Suppressor macrophage treated with lipopolysaccharide for 1 hour (primary cell): ENCODE measurements at regions not wholly inside any gene's neighbourhood (a gene's known extent, or its start where the extent isn't known, plus 50 kb on each side); places are given as distances from the start of the nearest gene placed in this dataset.

ENCODE experiments used
- DNase-seq, 3 donors: peaks; one replicate each; pipeline ENCODE4 v3.0.0-alpha.2; 2020 to 2022

- DNase-seq = no peak
Measured at GRCh38 chr6:165229216-165229615, 80.2 kb downstream of the C6orf118 start.

DNA sequence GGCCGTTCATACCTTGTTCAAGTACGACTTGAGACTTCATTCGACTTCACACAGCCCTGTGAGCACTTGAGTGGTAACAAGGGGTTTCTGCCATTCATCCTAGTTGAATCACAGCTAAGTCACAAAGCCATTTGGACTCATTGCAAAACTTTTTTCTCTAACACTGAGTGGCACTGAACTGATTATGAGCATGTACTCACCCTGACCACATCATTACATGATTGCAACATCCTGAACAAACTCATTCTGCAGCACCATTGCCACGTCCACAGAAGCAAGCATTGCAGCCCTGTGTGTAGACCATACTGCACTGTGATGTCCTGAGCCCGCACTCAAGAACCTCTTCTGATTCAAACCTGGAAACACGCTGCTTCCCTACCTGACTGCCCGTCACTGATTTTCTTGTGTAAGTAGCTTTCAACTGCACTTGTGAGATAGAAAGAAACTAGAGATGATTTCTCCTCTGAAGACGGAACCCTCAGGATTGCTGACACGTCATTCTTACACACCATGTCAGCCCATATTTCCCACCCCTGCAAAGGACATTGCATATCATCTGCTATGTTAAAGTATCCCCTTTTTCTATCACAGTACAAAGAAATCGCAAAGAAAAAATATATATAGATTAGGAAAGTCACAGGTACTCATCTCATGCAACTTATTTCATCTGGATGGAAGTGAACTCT, 81.6 kb downstream of the C6orf118 start:
- DNase-seq = no peak

DNA sequence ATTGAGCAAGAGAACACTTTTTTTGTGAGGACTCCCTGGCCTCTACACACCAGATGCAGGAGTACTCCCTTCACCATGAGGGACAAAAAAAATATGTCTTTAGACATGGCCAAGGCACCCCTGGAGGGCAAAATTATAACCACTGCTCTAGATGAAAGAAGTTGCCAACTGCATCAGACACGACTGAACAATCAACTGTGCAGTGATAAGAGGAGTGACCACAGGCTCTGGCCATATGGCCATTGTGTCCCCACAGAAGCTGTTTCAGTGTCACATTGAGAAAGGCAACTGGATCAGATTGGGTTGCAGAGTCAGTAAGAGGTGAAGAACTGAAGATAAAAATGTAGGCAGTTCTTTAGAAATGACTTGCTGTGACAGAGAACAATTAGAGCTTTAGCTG, 85.7 kb downstream of the C6orf118 start:
- DNase-seq = no peak

- DNase-seq = no peak
Measured at GRCh38 chr6:165223101-165223500, 86.3 kb downstream of the C6orf118 start.

GRCh38 chr6:165222315-165223025, 86.9 kb downstream of the C6orf118 start:
- DNase-seq = no peak

- no peak for DNase-seq
Measured at GRCh38 chr6:165220045-165220444, 89.4 kb downstream of the C6orf118 start.

DNA sequence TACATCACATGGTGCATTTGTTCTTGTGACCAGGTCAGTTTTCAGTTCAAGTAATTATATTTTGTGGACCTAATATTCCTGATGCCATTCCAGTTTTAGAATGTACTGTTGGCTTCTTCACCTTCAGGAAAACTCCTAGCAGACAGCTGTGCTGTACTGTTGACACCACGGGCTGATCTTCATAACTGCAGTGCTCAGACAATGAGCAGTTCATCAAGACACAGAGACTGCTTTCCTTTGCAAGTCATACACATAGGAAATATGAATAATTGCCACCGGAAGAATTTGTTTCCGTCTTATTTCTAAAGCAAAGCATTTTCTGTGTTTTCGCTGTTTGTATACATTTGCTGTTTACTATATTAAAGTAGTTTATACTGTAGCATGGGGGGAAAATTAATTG, 89.8 kb downstream of the C6orf118 start:
- DNase-seq = no peak

- no peak for DNase-seq
Measured at GRCh38 chr6:165218829-165219228, 90.6 kb downstream of the C6orf118 start.

DNA sequence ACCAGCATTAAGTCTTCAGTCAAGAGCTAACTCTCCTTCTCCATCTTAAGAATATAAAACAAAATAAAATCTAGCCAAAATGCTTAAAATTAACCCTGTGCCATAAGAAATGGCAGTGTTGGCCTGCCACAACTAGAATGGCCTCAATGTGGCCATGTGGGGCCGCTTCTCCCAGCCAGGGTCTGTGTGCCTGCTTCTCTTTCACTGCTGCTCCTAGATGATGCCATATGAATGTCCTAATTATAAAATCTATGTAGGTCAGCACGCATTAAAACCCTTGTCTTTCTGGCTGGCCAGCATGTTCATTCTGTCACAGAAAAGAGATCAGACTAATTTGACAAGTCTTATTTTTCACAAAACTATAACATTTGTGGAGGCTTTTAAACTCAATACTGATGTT, 102.6 kb downstream of the C6orf118 start:
- no peak for DNase-seq

DNA sequence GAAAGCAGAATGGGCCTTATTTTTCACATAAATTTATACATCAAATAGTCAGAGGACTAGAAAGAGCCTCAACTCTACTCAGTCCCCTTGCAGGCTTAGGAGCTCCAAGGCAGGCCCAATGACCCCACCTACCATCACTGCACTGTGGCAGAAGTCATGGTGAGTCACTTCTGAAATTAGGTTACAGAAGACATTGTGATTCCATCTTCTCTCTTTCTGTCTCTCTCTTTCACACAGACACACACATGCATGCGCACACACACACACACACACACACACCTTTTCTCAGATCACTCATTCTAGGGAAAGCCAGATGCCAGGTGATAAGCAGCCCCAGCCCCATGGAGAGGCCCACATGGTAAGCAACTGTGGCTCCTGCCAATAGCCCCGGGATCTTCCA, 103.8 kb downstream of the C6orf118 start:
- no peak for DNase-seq

DNA sequence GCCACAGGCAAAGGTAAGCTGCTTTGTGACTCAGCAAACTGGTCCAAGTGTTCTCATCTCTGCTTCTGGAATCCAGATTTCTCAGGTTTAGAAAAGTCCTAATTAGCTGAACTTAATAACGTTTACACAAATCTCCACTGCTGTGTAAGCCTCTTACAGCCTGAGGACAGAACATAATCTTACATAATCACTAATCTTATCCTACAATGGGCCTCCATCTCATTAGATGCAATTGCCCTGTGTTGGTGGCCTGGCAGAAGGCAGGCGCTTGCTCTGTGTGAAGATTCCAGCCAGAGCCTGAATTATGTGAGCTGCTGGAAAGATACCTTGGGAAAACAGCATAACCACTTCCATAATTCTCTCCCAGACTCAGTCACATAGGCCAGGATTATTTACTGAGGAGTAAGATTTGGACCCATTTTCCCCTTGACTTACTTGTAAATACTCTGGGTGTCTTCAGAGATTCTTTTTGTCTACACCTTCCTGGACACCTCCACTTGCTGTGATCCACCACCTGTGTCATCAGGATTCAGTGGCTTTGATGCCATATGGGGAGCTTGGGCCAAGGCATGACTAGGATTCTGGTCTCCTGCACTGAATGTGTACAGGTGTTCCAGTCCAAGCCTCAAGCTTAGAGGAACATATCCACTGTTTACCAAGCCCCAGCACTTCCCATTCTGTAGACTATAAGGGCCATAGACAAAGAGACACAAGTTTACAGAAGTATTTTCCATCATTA, 104.4 kb downstream of the C6orf118 start:
- no peak for DNase-seq

DNA sequence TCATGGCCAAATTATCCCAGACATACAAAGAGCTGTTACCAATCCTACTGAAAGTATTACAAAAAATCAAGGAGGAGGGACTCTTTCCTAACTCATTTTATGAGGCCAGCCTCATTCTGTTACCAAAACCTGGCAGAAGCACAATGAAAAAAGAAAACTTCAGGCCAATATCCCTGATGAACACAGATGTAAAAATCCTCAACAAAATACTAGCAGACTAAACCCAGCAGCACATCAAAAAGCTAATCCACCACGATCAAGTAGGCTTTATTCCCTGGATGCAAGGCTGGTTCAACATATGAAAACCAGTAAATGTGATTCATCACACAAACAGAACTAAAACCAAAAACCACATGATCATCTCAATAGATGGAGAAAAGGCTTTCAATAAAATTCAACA, 109.2 kb downstream of the C6orf118 start:
- no peak for DNase-seq

GRCh38 chr6:165191461-165191860, 117.9 kb downstream of the C6orf118 start:
- no peak for DNase-seq

DNA sequence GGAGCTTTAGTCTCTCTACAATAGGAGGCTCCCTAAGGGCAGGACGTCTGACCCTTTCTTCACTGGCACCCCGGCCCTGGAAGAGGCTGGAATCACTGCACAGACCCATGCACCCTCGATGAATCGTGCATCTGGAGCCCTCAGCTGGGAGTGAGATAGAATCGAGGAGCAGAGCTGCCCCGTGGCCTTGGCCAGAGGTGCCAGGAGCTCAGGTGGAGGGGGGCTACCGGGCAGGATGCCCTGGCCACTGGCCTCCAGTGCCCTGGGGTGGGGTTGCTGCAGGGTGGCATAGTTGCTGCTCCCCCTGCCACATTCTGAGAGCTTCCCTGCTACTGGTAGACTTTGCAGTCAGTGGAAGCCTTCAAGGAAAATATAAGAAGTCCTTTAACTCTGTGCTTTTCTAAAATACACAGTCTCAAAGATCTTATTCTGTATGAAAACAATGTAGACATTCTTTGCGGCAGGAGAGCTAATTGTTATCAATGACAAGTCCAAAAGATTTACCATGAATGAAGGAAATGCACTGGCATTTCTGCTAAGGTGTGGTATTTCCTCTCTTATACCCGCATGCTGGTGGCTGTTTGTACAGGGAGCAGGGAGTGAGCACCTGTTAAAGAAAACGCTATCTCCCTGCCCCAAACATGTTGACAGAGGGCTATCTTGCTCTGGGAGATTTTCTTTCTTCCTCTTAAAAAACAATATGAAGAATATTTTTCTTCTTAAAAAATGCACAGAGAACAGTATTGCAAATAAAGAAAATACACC, 122.8 kb downstream of the C6orf118 start:
- DNase-seq = no peak

GRCh38 chr6:165186041-165186440, 123.4 kb downstream of the C6orf118 start:
- DNase-seq = no peak

GRCh38 chr6:165184192-165184979, 125.0 kb downstream of the C6orf118 start:
- no peak for DNase-seq

DNA sequence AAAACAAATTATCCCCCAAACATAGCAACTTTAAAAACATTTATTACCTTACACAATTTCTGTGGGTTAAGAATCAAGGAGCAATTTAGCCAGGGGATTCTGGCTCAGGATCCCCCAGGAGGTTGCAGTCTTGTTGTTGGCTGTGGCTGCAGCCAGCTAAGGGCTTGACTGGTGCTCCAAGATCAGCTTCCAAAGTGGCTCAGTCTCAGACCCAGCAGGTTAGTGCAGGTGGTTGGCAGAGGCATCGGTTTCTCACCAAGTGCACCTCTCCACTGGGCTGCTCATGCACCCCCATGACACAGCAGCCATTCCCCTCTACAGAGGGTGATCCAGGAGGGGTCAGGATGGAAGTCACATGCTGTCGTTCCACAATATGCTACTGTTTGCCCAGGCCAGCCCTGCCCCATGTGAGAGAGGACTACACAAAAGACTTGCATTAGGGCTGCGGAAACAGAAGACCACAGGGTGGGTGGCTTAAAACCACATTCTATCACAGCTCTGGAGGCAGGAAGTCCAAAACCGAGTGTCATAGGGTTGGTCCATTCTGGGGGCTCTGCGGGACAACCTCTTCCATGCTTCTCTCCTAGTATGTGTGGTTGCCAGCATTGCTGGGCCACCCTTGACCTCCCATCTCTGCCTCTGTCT, 125.8 kb downstream of the C6orf118 start:
- DNase-seq = no peak

DNA sequence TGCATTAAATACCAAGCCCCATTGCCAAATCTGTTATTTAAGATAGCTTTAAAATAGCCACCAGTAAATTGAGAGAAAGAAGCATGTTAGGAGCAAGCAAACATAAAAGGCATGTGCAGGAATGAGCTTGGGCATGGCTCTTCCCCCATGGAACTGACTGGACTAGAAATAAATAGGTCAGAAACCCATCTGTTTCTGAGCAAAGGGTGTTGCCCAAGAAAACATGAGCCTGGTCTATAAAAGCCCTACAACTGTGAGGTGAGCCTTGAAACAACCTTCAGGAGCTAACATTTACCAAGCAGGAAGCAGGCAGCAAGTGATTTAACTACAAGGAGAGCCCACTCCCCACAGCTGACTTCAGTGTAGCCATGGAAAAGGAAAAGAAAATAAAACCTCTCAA, 126.3 kb downstream of the C6orf118 start:
- no peak for DNase-seq

DNA sequence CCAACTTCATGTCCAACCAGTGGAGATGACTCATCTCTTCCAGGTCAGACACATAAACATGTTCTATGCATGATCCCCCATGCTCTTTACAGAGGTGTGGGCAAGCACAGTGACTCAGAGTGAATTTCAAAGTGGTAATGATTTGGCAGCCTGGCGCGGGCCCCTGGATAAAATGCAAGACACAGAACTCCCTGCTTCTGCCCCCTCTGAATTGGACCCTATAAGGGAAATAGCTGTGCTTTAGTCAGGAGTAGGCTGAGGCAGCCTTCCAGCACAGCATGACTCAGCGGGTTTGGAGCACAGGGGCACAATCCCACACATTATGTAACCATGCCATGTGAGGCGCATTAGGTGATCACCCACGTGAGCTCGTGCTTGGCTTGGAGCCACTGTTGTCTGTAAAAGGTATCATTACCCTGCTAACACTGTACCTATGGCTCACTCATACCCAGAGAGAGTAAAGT, 127.4 kb downstream of the C6orf118 start:
- no peak for DNase-seq

- no peak for DNase-seq
Measured at GRCh38 chr6:165178056-165178455, 131.3 kb downstream of the C6orf118 start.

- no peak for DNase-seq
Measured at GRCh38 chr6:165173484-165173883, 135.9 kb downstream of the C6orf118 start.

DNA sequence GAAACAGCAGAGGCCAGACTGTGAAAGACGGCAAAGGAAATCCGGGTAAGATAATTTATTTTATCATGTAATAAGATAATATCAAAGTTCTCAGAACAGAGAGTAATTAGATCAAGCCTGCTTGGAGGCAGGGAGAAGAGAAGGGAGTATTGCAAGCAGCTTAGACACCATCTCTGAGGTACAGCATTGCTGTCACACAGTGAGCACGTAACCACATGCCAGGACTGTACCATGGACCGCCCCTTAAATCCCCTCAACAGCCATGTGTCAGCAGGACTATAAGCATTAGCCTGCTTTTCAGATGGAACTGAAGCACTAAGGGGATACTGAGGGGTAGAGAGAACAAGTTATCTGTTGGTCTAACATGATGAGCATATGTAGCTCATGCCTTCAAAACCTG, 141.5 kb downstream of the C6orf118 start:
- no peak for DNase-seq
